ENCODE measurements at regions not wholly inside any gene's neighbourhood (a gene's known extent, or its start where the extent isn't known, plus 50 kb on each side); places are given as distances from the start of the nearest gene placed in this dataset.

DNA sequence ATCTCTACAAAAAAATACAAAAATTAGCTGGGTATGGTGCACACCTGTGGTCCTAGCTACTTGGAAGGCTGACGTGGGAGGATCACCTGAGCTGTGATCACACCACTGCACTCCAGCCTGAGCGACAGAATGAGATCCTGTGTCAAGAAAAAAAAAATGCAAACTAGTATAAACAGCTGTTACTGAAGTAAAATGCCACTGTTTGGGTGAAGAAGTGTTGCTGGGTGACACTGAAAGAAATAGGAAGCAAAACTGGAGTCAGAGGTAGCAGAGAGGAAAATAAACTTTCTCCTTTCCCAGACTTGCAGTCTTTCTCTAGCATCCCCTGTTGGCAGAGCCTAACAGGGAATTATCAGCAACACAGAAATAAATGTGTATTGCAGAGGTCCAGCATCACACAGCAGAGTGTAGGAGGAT lies 241.2 kb upstream of the PREP start:
- no peak overlapping the region for H3K9ac ChIP-seq
- H4K20me1 ChIP-seq (ENCODE audit: low read depth): no peaks in the 10 kb centered on the region
- H3K4me3 ChIP-seq: no peak overlapping the region
- H3K27me3 ChIP-seq: no peaks in the 10 kb centered on the region
- H3K4me1 Mint-ChIP-seq: peaks cover 4% of the 10 kb centered on the region
- no peak overlapping the region for H3K4me3 Mint-ChIP-seq
- H3K4me2 ChIP-seq: no peak overlapping the region
- peaks cover 4% of the 10 kb centered on the region for H3K27me3 Mint-ChIP-seq (ENCODE audit: insufficient read depth, low read depth)
- peaks cover 12% of the 10 kb centered on the region for H3K4me1 ChIP-seq
- DNase-seq (ENCODE audit: low spot score): no peak
- no peak overlapping the region for H3K27ac ChIP-seq
- H3K27ac Mint-ChIP-seq: no peak overlapping the region
- H2AFZ ChIP-seq (replicated peaks): no peak overlapping the region
- H3K9me3 Mint-ChIP-seq: no peaks in the 10 kb centered on the region
- peaks cover 5% of the 10 kb centered on the region for H3F3A ChIP-seq (ENCODE audit: low read depth)
- no peaks in the 10 kb centered on the region for H3K36me3 Mint-ChIP-seq
- TF ChIP-seq EZH2 (IDR thresholded peaks at IDR 0.05) (no peak), EZH2phosphoT487 (IDR thresholded peaks at IDR 0.05) (no peak)
- TF ChIP-seq, protein P1, sequence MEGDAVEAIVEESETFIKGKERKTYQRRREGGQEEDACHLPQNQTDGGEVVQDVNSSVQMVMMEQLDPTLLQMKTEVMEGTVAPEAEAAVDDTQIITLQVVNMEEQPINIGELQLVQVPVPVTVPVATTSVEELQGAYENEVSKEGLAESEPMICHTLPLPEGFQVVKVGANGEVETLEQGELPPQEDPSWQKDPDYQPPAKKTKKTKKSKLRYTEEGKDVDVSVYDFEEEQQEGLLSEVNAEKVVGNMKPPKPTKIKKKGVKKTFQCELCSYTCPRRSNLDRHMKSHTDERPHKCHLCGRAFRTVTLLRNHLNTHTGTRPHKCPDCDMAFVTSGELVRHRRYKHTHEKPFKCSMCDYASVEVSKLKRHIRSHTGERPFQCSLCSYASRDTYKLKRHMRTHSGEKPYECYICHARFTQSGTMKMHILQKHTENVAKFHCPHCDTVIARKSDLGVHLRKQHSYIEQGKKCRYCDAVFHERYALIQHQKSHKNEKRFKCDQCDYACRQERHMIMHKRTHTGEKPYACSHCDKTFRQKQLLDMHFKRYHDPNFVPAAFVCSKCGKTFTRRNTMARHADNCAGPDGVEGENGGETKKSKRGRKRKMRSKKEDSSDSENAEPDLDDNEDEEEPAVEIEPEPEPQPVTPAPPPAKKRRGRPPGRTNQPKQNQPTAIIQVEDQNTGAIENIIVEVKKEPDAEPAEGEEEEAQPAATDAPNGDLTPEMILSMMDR (IDR thresholded peaks at IDR 0.05): no peak
- no peaks in the 10 kb centered on the region for H3K79me2 ChIP-seq (ENCODE audit: low read depth)
- H3K36me3 ChIP-seq: no peaks in the 10 kb centered on the region
- H3K9me3 ChIP-seq (ENCODE audit: low read depth): no peaks in the 10 kb centered on the region

- H2AFZ ChIP-seq (replicated peaks): no peak overlapping the region
- H3K27me3 Mint-ChIP-seq (ENCODE audit: insufficient read depth, low read depth): peaks cover 3% of the 10 kb centered on the region
- H3K9me3 Mint-ChIP-seq: no peaks in the 10 kb centered on the region
- H3K4me3 ChIP-seq: no peak overlapping the region
- no peak for DNase-seq (ENCODE audit: low spot score)
- H3K4me1 ChIP-seq: no peaks in the 10 kb centered on the region
- H3K4me2 ChIP-seq: no peak overlapping the region
- H3K27ac ChIP-seq: no peak overlapping the region
- no peaks in the 10 kb centered on the region for H3K36me3 ChIP-seq
- TF ChIP-seq, protein P1 (IDR thresholded peaks at IDR 0.05): no peak
- TF ChIP-seq EZH2phosphoT487 (IDR thresholded peaks at IDR 0.05) (no peak), EZH2 (IDR thresholded peaks at IDR 0.05) (no peak)
- no peaks in the 10 kb centered on the region for H3K79me2 ChIP-seq (ENCODE audit: low read depth)
- H3K9me3 ChIP-seq (ENCODE audit: low read depth): no peaks in the 10 kb centered on the region
- no peak overlapping the region for H3K27ac Mint-ChIP-seq
- no peaks in the 10 kb centered on the region for H3K4me1 Mint-ChIP-seq
- H3F3A ChIP-seq (ENCODE audit: low read depth): no peaks in the 10 kb centered on the region
- no peak overlapping the region for H3K9ac ChIP-seq
- H3K4me3 Mint-ChIP-seq: no peak overlapping the region
- no peaks in the 10 kb centered on the region for H3K36me3 Mint-ChIP-seq
- no peaks in the 10 kb centered on the region for H4K20me1 ChIP-seq (ENCODE audit: low read depth)
- no peaks in the 10 kb centered on the region for H3K27me3 ChIP-seq
These were observed 239.8 kb upstream of the PREP start for GRCh38 chr6:105642708-105643107.

DNA sequence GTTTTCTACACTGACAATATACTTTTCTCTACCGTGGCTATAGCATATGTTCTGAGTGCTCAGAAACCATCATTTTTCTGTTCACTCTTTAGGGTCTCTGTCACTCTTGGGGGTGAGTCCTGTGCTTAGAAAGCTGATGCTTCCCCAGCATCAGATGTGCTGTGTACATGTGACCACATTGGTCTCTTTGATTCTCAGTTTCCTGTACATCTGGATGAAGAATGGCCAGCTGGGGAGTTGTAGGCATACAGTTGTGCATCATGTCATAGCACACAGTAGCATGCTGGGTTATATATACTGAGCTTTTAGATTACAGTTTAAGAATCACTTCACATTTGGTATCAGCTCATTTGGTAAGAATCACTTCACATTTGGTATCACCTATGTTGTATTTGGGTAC lies 238.6 kb upstream of the PREP start:
- H3K27ac Mint-ChIP-seq: no peak overlapping the region
- no peaks in the 10 kb centered on the region for H3K9me3 Mint-ChIP-seq
- no peaks in the 10 kb centered on the region for H3K36me3 Mint-ChIP-seq
- H3K4me1 ChIP-seq: no peaks in the 10 kb centered on the region
- no peak overlapping the region for H3K9ac ChIP-seq
- H3K4me2 ChIP-seq: no peak overlapping the region
- H3F3A ChIP-seq (ENCODE audit: low read depth): no peaks in the 10 kb centered on the region
- H3K4me3 Mint-ChIP-seq: no peak overlapping the region
- no peaks in the 10 kb centered on the region for H3K9me3 ChIP-seq (ENCODE audit: low read depth)
- peaks cover 3% of the 10 kb centered on the region for H3K27me3 Mint-ChIP-seq (ENCODE audit: insufficient read depth, low read depth)
- H3K27ac ChIP-seq: no peak overlapping the region
- no peak overlapping the region for H2AFZ ChIP-seq (replicated peaks)
- no peak for DNase-seq (ENCODE audit: low spot score)
- no peaks in the 10 kb centered on the region for H3K79me2 ChIP-seq (ENCODE audit: low read depth)
- H4K20me1 ChIP-seq (ENCODE audit: low read depth): no peaks in the 10 kb centered on the region
- H3K27me3 ChIP-seq: no peaks in the 10 kb centered on the region
- H3K36me3 ChIP-seq: no peaks in the 10 kb centered on the region
- no peak overlapping the region for H3K4me3 ChIP-seq
- TF ChIP-seq EZH2phosphoT487 (IDR thresholded peaks at IDR 0.05) (no peak), EZH2 (IDR thresholded peaks at IDR 0.05) (no peak)
- TF ChIP-seq, protein P1 (IDR thresholded peaks at IDR 0.05): no peak
- no peaks in the 10 kb centered on the region for H3K4me1 Mint-ChIP-seq

Data from neural progenitor cell (in vitro differentiated cells).